ENCODE measurements at regions not wholly inside any gene's neighbourhood (a gene's known extent, or its start where the extent isn't known, plus 50 kb on each side); places are given as distances from the start of the nearest gene placed in this dataset.

DNA sequence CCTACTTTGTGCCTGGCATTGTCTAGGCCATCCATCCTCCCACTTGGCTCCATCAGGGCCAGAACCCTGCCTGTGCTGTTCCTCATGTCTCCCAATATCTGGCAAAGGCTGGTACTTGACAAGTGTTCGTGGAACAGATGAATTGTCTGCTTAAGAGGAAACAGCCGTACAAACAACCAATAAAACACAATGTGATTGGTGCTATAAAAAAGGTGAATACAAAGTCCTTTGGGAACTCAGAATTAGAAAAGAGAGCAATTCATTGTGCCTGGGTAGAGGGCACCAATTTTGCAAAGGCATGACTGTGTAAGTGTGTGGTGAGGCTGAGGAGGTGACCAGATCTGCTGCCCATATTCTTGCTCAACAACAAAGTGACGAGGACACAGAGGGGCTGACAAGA lies 164.5 kb upstream of the PPP2R3A start:
- ATAC-seq (ENCODE audit: poor library complexity) = no peak
- DNase-seq = no peak
- intact Hi-C loops (cut with DNase I) = no loop called here

DNA sequence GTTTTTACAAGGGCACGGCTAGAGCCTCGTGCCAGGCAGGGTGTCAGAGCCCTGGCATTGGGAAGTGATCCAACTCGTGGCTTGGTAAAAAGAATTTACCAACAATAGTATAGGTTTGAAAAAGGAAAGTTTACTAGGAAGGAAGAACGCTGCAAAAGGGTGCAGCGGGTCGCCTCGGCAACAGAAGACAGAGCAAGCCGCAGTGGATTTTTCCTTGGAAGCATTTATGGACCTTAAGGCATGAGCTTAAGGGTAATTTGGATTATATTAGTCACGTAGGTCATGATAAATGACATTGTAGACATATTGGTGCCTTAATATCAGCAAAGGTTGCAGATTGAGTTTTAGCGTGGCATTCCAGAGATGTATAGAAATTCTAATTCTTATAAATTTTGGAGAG lies 163.4 kb upstream of the PPP2R3A start:
- DNase-seq = no peak
- intact Hi-C loops (cut with DNase I) = no loop called here

DNA sequence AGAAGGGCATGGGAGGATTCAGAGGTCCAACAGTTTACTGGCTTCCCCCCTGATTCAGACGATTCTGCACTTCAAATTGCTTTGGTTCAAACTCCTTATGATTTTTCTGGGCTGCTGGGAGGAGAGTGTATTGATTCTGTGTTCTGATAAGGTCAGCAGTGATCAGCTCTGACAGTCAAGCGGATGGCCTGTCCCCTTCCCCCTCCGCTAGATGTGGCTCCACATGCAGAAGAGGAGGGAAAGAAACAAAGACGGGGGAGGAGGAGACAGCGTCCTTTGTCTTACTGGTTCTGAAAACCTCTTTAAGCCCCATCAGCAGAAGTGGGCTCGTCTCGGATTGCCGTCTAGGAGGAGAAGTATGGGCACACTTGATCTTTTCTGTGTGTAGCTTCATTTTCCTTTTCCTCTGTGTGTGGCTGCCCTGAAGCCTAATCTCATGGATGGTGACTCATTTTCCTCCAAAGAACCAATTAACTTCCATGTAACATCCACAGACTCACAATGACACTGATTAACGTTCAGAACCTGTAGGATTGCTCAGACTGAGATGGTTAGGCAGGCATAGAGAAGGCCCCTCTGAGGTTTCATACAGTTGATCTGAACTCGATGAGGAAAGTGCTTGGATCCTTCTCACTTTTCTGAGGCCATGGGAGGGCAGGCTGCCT lies 162.4 kb upstream of the PPP2R3A start:
- intact Hi-C loops (cut with DNase I) = no loop called here
- DNase-seq = no peak

More for the DNA sequence above, 163.4 kb upstream of the PPP2R3A start:
- no peak for ATAC-seq (ENCODE audit: poor library complexity)

DNA sequence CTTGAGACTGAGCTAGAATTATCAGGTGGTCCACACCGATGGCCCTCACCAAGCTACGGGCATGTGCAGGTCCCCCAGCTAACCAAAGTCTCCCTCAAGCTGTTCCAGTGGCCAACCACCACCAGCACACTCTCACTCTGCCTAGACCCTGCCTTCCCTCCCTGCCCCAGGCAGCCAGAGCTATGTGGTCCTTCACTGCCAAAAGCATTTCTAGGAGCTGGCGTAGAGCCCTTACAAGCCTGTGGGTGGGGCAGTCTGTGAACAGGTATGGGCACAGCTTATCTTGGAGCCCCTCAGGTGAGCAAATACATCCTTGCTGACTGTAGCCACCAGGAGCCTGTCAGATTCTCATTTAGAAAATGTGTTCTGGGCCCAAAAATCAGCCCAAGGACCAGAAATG lies 159.8 kb upstream of the PPP2R3A start:
- ATAC-seq (ENCODE audit: poor library complexity) (no peak), DNase-seq (no peak)
- intact Hi-C loops (cut with DNase I) = no loop called here

More for the DNA sequence above, 162.4 kb upstream of the PPP2R3A start:
- ATAC-seq (ENCODE audit: poor library complexity) = no peak

DNA sequence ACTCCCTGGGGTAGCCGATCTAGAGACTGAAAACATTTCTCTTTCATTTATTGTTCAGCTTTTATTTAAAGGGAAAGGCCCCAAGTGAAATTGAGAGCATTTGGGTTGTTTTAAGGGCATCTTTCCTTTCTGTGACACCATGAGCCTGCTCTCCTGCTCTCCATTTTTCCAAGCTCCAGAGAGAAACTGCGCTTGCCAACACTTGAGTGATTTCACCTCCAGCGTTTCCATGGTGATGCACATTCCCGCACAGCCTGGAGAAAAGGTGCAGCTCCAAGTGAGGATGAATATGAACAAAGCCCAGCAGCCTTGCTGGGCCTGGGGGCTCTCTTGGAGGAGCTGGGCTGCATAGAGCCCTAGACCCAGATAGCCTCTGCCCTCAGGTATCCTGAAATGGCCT lies 159.2 kb upstream of the PPP2R3A start:
- intact Hi-C loops (cut with DNase I) = no loop called here
- ATAC-seq (ENCODE audit: poor library complexity) = no peak
- no peak for DNase-seq

DNA sequence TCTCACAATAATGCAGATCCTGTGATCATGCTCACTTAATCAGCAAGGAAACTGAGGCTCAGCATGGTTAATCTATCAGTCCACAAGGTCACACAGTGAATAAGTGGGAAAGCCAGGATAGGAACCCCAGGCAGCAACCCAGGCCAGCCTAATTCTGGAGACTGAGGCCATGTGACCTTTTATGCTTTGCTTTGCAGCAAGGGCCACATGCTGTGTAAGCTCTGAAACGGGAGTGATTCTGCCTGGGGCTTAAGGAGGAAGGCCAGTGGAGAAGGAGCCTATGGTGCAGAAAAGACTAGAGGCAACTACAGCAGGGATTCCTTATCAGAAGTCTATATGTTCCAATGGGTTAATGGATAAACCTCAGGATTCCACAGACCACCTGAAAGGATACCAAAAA lies 157.6 kb upstream of the PPP2R3A start:
- intact Hi-C loops (cut with DNase I) = no loop called here
- DNase-seq (no peak), ATAC-seq (ENCODE audit: poor library complexity) (no peak)

DNA sequence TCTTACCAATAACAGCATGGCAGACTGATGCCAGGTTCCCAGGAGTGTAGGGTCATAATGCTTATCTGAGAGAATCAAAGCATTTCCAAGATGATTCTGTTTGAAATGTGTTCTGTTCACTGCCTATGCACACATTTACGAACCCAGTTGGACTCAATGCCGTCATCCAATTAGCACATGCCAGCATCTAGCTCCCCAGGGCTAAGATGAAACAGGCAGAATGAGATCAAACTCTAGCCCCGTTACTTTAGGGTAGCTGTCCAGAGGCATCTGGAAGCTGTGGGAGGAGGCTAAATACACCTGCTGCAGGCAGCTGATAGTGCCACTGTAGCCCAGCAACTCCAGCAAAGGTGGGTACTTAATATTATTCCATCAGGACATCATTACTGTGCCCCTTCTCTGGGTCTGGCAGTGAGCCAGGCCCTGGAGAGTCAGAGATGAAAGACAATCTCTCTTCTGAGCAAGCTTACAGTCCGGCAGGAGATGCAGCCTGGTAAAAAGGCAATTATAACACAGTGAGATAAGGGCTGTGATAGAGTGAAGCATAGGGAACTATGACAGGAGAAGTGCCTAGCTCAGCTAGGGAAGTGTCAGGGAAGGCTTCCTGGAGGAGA lies 156.4 kb upstream of the PPP2R3A start:
- intact Hi-C loops (cut with DNase I) = no loop called here
- DNase-seq (no peak), ATAC-seq (ENCODE audit: poor library complexity) (no peak)

DNA sequence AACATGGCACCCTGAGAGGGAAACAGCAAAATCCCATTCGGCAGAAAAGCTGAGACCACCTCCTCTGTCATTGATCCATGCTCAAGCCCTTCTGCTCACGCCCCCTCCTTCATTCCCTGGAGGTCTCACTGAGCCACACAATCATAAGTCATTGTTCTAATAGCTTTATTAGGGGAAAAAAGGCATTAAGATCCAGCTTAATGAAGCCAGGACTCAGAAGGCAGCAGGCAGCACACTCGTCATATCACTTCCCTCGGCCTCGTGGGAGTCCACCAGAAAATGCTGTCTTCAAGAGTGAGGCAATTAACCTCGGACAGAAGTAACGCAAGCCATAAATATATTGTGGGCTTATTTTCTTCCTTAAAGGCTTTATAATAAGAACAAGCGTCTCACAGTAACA lies 153.9 kb upstream of the PPP2R3A start:
- no peak for ATAC-seq (ENCODE audit: poor library complexity)
- no peak for DNase-seq
- intact Hi-C loops (cut with DNase I) = no loop called here

DNA sequence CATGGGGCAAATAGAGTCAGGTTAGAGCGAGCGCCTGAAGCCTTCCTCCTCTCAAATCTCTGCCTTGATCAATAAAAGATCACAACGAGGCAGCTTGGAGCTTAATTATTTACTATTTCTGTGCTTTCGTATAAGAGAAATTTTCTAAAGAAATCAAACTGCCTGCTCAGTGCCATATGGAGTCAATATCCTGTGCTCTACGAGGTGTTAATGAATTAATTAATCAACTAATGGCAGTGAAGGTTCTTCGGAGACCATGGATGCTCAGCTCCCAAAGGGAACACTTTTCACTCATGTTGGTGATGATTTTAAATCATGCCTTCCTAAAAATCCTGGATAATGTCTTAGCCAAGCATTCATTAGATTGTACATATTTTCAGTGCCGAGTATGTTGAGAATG lies 153.5 kb upstream of the PPP2R3A start:
- no peak for ATAC-seq (ENCODE audit: poor library complexity)
- no peak for DNase-seq
- intact Hi-C loops (cut with DNase I) = no loop called here

DNA sequence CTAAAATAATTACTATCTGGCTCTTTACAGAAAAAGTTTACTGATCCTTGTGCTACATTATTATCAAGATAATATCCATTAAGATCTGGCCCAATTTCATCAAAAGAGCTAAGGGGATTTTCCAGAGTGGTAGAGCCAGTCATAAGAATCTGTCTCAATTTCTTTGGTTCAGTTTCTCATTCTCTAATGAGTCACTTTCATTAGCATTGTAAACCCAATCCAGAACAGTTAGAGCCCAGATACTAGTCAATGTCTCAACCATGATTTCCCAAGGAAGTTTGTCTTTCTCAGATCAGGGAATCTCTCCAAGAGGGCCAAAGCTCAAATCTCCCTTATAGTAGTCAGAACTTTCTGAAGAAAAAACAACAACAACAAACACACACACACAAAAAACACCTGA lies 131.1 kb upstream of the PPP2R3A start:
- ATAC-seq (ENCODE audit: poor library complexity) = no peak
- intact Hi-C loops (cut with DNase I) = no loop called here
- DNase-seq = no peak

DNA sequence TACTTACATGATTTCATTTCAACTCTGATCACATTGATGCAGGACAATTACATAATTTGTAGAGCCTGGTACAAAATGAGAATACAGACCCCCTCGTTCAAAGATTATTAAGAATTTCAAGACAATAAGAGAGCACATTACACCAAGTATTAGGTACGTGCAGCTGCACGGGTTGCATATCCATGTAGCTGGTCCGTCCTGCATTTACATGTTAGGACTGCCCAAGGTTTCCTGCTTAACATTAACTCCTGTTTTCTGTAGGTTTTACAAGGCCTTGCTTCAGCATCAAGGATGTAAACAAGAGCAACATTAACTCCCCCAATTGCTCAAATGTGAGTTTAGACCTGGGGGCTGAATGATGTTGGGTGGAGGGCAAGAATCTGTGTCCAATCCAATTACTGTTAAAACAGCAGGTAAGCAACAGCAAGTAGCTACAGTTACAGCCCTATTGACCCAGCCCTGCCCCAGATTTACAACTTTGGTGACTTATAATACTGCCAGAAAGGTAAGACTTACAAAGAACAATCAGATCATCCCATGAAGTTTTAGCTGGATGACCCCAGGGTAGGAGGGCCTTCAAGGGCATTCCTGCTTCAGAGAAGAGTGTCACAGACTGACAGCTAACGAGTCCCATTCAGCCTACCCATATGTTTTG lies 127.4 kb upstream of the PPP2R3A start:
- intact Hi-C loops (cut with DNase I) = no loop called here
- DNase-seq (no peak), ATAC-seq (ENCODE audit: poor library complexity) (no peak)

DNA sequence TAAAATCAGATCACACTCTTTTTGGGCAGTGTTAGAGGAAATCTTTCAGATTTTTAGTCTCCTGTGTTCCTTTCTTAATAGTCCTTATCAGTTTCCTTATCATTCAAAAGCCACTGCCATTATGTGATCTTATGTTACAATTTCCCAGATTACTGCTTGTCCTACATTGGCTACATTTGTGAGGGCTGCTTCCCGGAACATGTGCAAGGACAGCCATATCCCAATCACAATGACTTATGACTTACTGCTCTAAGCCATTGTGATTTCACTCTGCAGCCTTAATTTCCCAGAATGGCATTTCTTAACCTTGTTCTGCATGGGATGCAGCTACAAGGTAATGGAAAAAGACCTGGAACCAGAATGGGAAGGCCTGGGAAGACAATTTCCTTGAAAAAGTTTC lies 125.1 kb upstream of the PPP2R3A start:
- ATAC-seq (ENCODE audit: poor library complexity) (no peak), DNase-seq (no peak)
- intact Hi-C loops (cut with DNase I) = no loop called here

DNA sequence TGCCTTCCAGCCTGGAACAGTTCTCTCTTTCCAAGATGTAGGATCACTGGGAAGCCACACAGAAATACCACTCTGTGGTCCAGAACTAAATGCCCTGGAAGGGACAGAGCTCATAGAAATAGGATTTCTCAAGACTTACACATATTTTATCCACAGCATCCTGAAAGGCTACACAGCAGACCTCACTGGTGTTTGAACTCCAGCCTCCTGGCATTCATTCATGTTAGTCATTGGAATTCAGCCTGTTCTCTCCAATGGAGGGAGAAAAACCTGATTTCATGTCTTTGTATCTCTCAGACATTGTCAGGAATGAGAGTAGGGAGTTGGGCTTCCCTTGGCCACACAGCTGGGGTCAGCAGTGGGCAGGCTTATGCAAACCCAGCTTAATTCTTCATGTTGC lies 121.1 kb upstream of the PPP2R3A start:
- no peak for ATAC-seq (ENCODE audit: poor library complexity)
- intact Hi-C loops (cut with DNase I) = no loop called here

DNA sequence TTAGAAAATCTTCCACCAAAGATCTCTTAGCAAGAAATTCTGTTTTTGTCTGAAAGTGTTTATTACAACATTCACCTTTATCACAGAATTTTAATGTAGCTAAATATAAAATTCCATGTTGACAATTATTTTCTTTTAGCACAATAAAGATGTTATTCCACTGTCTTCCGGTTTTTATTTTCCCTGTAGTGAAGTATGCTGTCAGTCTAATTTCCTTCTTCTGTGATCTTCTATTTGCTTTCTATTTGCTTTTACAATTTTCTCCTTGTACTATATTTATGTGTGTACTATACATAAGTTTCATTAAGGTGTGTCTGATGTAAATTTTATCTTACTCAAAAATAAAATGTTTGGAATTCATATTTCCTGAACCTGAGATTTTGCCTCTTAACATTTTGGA lies 117.5 kb upstream of the PPP2R3A start:
- DNase-seq (no peak), ATAC-seq (ENCODE audit: poor library complexity) (no peak)
- intact Hi-C loops (cut with DNase I) = no loop called here

More for the DNA sequence above, 121.1 kb upstream of the PPP2R3A start:
- no peak for DNase-seq

DNA sequence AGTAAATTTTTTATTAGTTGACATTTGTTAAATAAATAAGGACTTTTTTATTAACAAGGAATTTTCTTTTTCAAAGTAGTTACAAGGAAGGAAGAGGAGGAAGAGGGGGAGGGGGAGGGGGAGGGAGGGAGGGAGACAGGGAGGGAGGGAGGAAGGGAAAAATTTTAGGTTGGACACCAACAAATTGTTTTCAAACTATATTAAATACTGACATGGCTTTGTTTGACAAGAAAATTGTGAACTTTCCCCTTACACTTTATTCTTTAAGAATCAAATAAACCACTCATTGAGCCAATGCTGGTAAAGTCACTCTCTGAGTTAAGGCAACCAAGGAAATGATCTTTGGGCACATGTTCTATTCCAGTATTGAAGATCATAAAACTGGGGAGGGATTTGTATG lies 115.7 kb upstream of the PPP2R3A start:
- ATAC-seq (ENCODE audit: poor library complexity) = no peak
- intact Hi-C loops (cut with DNase I) = no loop called here
- DNase-seq = no peak

DNA sequence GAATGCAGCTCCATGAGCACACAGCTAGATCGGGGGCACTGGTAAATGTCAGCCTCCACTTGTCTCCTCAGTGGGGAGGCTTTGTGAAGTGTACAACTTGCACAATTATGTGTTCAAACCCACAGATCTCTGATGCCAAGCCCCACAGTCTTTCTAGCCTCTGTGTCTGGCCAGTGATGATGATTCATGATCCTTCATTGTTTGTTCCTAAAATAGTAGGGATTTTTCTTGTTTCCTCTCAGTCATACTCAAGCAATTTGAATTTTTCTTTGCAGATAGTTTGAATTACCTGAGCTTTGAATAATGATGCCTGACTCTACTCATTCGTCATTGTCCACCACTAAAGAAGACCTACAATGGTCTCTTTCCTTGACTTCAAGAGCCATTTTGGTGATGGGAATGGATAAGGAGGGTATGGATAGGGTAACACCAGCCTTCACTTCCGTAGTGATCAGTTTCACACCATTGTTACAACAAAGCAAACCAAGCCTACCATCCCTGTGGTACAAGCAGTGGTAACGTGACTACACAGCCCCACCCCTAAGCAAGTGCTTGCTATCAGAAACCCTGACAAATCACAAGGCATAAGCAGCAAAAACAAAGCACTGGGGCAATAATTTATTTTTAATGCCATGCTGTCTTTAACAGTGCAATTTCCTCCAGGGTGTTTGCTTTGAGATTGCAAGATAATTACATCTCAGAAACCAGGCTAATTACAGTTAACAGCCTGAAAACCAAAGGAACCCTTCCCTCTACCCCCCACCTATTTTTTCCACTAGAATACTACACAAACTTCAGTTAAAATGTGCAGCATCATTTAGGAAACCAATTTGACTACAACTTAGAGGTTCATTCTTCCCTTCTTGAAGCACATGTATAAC lies 114.1 kb upstream of the PPP2R3A start:
- intact Hi-C loops (cut with DNase I) = no loop called here
- no peak for ATAC-seq (ENCODE audit: poor library complexity)
- DNase-seq = no peak

DNA sequence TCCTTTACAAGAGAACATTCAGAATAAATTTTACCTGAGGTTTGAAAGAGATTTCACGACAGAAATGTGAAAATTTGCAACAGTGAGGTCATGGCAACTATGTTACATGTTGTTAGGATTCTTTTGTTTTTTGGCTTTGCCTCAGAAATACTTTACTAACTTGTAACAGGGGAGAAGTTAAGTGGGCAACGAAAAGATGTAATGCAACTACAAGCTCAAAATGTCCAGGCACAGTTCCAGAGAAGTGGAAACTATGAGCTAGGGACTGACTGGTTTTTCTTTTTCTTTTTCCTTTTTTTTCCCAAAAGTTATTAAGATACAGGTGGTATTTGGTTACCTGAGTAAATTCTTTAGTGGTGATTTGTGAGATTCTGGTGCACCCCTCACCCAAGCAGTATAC lies 111.5 kb upstream of the PPP2R3A start:
- ATAC-seq (ENCODE audit: poor library complexity) (no peak), DNase-seq (no peak)
- intact Hi-C loops (cut with DNase I) = no loop called here

DNA sequence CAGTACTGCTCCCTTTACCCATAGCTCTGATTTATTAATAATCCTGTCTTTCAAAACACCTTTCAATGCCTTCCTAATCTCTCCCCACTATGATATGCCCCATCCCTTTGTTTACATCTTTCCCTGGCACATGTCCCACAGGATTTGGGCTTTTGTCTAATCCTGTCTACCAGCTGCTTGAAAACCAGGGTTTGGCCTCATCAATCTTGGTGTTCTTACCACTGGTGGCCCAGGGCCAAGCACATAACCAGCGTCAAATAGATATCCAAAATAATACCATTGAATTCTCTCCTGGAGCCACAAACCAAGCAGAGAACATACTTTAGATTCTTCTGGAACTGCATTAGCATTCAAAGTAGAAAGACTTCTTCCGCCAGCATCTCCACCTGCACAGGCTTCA lies 104.8 kb upstream of the PPP2R3A start:
- intact Hi-C loops (cut with DNase I) = no loop called here
- DNase-seq (no peak), ATAC-seq (ENCODE audit: poor library complexity) (no peak)

DNA sequence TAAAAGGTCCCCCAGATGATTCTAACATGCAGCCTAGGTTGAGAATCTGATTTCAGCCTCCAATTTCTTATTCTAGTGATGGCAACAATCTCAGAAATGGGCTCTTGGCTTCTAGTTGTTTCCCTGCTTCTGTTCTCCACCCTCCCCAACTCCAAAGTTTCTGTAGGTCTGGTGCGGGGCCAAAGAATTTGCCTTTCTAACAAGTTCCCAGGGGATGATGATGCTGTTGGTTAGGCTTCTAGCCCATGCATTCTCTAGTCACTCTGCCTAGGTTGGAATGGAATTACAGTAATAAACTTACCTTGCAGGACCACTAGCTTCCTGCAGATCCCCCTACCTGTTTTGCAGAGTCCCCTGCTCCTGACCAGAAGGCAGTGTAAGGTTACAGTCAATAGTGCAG lies 103.2 kb upstream of the PPP2R3A start:
- intact Hi-C loops (cut with DNase I) = no loop called here
- ATAC-seq (ENCODE audit: poor library complexity) (no peak), DNase-seq (no peak)

DNA sequence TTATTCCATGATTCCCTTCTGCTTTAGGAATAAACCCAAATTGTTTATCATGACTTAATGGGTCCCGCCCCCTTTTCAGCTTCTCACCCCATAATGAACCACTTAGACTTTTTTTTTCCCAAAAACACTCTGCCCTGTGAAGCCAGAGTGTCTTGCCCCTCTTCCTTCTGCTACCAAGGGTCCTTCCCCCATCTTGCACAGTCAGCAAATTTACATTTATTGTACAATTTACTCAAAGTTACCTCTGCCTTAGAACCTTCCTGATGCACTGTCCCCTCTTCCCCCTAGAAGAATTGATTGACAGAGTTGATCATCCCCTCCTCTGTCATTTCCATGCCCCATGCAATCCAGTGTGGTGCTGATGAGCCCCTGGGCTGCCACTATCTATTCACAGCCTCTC lies 101.5 kb upstream of the PPP2R3A start:
- ATAC-seq (ENCODE audit: poor library complexity) (no peak), DNase-seq (no peak)
- intact Hi-C loops (cut with DNase I) = no loop called here
